ENCODE measurements at regions not wholly inside any gene's neighbourhood (a gene's known extent, or its start where the extent isn't known, plus 50 kb on each side); places are given as distances from the start of the nearest gene placed in this dataset.

GRCh38 chr16:13856398-13856797 is 63.6 kb upstream of the ERCC4 start:
- no peak for TF ChIP-seq CTCF (IDR thresholded peaks at IDR 0.05; ENCODE audit: insufficient read depth, low read depth, low read length)
- no peak overlapping the region for H3K4me3 ChIP-seq (ENCODE audit: low read depth, low read length)
- no peak for DNase-seq (ENCODE audit: low read depth)

- TF ChIP-seq CTCF (IDR thresholded peaks at IDR 0.05; ENCODE audit: insufficient read depth, low read depth, low read length), result no peak
- DNase-seq (ENCODE audit: low read depth), result no peak
- no peak overlapping the region for H3K4me3 ChIP-seq (ENCODE audit: low read depth, low read length)
These were observed 63.0 kb upstream of the ERCC4 start for GRCh38 chr16:13856811-13857511.

DNA sequence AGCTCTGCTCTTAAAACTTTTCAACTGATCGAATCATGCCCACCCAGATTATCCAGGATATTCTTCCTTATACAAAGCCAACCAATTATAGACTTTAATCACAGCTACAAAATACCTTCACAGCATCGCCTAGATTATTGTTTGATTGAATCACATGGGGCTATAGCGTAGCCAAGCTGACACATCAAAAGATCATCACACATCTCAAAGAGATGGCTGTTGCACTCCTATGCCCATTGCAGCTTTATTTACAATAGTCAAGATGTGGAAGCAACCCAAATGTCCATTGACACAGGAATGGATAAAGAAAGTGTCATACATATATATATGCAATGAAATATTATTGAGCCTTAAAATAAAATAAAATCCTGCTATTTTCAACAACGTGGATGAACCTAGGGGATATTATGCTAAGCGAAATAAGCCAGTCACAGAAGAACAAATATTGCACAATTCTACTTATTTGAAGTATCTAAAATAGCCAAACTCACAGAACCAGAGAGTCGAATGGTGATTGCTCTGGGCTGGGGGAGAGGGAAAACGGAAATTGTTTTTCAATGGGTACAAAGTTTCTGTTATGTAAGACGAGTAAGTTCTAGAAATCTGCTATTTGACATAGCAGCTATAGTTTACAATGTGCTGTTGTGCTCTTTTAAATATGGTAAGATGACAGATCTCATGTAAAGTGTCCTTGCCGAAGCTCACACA is 60.9 kb upstream of the ERCC4 start:
- DNase-seq (ENCODE audit: low read depth), result no peak
- H3K4me3 ChIP-seq (ENCODE audit: low read depth, low read length), result no peak overlapping the region
- TF ChIP-seq CTCF (IDR thresholded peaks at IDR 0.05; ENCODE audit: insufficient read depth, low read depth, low read length), result no peak

DNA sequence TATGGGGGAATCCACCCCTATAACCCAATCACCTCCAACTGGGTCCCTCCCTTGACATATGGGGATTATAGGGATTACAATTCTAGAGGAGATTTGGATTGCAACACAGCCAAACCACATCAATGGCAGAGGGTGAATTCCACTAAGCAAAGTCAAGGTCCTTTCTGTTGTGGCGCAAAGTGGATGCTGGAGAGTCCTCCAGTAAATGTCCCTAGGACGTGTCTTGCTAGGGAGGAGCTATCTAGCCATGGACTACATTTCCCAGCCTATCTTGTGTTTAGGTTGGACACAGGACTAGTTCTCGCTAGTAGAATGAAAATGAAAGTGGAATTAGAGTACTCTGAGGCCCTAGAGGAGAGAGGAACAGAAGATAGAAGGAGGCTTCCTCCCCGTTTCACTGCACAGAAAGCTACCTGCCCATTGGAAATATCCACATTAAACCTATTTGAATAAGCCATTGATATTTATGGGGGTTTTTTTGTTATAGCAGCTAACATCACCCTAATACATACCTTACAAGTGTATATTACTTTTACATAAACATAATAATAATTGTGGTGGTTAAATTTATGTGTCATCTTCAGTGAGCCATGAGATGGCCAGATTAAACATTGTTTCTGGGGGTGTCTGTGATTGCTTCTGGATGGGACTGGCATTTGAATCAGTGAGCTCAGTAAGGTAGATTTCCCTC is 56.7 kb upstream of the ERCC4 start:
- DNase-seq (ENCODE audit: low read depth), result no peak
- no peak for TF ChIP-seq CTCF (IDR thresholded peaks at IDR 0.05; ENCODE audit: insufficient read depth, low read depth, low read length)
- H3K4me3 ChIP-seq (ENCODE audit: low read depth, low read length), result no peak overlapping the region

DNA sequence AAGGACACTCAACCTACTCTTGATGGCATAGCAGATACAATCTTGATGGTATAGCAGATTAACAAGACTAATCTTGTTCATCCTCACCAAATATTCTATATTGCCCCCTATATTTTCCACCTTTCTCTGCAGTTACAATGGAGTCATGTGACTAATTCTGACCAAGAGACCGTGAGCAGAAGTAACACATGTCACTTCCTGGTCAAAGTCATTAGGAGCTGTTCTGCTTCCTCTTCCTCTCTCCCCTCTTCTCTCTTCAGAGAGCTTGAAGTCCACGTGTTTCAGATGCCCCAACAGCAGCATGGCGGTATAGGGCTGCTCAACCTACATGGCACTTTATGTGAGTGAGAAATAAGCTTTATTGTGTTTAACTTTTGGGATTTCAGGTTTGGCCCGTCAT is 55.3 kb upstream of the ERCC4 start:
- H3K4me3 ChIP-seq (ENCODE audit: low read depth, low read length), result no peak overlapping the region
- DNase-seq (ENCODE audit: low read depth), result no peak
- no peak for TF ChIP-seq CTCF (IDR thresholded peaks at IDR 0.05; ENCODE audit: insufficient read depth, low read depth, low read length)

DNA sequence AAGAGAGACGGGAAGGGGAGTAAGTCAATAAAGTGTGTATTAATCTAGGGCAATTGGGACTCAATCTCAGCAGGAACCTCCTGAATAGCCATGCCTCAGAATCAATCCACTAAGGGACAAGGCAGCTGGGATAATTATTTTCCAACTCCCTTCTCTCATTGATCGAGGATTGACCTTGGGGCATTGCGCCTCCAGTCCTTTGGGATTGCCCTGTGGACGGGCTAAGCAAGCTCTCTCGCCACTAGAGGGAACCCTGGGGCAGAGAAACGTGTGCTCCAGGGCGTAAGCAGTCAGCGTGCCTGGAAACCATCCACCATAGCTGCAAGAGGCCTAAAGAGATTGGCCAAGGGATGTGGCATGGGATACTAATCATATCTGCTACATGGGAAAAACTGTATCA is 53.9 kb upstream of the ERCC4 start:
- peak; percentile 69 for DNase-seq (ENCODE audit: low read depth)
- no peak overlapping the region for H3K4me3 ChIP-seq (ENCODE audit: low read depth, low read length)
- TF ChIP-seq CTCF (IDR thresholded peaks at IDR 0.05; ENCODE audit: insufficient read depth, low read depth, low read length), result peak; percentile 86

Measured in fibroblast of villous mesenchyme (primary cell).